ENCODE measurements at regions not wholly inside any gene's neighbourhood (a gene's known extent, or its start where the extent isn't known, plus 50 kb on each side); places are given as distances from the start of the nearest gene placed in this dataset.
"Not testable (repeated sequence)": the region's sequence is repeated elsewhere in the genome, so short reads cannot be mapped to it uniquely, and the experiment has no call there.

DNA sequence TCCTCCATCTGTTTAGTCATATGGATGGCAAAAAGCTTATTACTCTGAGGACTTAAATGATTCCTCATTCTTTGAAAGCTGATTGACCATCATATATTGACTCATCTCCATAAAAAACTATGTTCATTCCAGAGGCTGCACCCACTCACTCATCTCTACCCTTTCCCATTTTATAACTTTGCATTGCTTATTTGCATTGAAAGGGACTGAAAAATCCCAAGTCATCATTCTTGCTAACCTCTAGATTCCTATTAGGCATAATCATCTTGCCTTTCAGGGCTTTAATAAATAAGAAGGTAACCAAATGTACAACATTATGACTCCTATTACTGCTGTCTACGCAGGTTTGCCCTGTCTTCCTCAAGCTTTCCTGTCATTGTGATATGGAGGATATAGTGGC lies 1180.3 kb upstream of the B3GALT2 start:
- Histone ChIP-seq H3K27me3 (ENCODE audit: control insufficient read depth, insufficient read depth, low read length) (no peaks in the 10 kb centered on the region), H3K27ac (ENCODE audit: low read length) (no peak overlapping the region), H3K9me3 (ENCODE audit: control insufficient read depth, insufficient read depth, low read length) (no peaks in the 10 kb centered on the region), H3K4me1 (ENCODE audit: control insufficient read depth, insufficient read depth, low read length) (no peaks in the 10 kb centered on the region), H3K4me3 (ENCODE audit: low read length) (no peak overlapping the region), H3K36me3 (ENCODE audit: control insufficient read depth, insufficient read depth, low read length) (no peaks in the 10 kb centered on the region)
- Mint-ChIP-seq H3K4me3 (no peak overlapping the region), H3K4me1 (no peaks in the 10 kb centered on the region), H3K27ac (no peak overlapping the region), H3K9me3 (peaks cover 9 to 10% of the 10 kb centered on the region in 2 donors), H3K36me3 (no peaks in the 10 kb centered on the region), H3K27me3 (ENCODE audit: low read depth in 2 of 2) (no peaks in the 10 kb centered on the region)
- intact Hi-C loops (cut with micrococcal nuclease), result no loop called here
- DNase-seq (no peak), ATAC-seq (no peak)
- WGBS (ENCODE audit: insufficient coverage), result no CpG with 5 or more reads among the region's 1 CpG
- TF ChIP-seq, protein P1, sequence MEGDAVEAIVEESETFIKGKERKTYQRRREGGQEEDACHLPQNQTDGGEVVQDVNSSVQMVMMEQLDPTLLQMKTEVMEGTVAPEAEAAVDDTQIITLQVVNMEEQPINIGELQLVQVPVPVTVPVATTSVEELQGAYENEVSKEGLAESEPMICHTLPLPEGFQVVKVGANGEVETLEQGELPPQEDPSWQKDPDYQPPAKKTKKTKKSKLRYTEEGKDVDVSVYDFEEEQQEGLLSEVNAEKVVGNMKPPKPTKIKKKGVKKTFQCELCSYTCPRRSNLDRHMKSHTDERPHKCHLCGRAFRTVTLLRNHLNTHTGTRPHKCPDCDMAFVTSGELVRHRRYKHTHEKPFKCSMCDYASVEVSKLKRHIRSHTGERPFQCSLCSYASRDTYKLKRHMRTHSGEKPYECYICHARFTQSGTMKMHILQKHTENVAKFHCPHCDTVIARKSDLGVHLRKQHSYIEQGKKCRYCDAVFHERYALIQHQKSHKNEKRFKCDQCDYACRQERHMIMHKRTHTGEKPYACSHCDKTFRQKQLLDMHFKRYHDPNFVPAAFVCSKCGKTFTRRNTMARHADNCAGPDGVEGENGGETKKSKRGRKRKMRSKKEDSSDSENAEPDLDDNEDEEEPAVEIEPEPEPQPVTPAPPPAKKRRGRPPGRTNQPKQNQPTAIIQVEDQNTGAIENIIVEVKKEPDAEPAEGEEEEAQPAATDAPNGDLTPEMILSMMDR (IDR thresholded peaks at IDR 0.05), result no peak

DNA sequence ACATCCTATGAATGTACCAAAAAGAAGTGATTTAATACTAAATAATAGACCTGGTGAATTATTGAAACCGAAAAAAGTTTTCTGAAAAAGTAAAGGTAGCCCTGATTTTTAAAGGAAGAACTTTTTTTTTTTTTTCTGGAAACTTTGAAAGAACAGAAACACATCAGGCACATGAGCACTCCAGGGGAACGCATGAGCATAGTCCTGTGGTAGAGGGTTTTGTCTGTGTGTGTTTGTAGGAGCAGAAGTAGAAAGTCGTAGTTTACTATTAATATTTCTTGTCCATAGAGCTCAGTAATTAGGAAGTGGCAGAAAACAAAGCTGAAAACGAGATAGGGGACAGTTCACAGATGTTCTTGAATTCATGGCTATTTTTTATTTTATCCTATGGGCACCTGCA lies 1175.9 kb upstream of the B3GALT2 start:
- TF ChIP-seq, protein P1 (IDR thresholded peaks at IDR 0.05), result no peak
- intact Hi-C loops (cut with micrococcal nuclease), result no loop called here
- H3K4me1 Mint-ChIP-seq, result no peaks in the 10 kb centered on the region

DNA sequence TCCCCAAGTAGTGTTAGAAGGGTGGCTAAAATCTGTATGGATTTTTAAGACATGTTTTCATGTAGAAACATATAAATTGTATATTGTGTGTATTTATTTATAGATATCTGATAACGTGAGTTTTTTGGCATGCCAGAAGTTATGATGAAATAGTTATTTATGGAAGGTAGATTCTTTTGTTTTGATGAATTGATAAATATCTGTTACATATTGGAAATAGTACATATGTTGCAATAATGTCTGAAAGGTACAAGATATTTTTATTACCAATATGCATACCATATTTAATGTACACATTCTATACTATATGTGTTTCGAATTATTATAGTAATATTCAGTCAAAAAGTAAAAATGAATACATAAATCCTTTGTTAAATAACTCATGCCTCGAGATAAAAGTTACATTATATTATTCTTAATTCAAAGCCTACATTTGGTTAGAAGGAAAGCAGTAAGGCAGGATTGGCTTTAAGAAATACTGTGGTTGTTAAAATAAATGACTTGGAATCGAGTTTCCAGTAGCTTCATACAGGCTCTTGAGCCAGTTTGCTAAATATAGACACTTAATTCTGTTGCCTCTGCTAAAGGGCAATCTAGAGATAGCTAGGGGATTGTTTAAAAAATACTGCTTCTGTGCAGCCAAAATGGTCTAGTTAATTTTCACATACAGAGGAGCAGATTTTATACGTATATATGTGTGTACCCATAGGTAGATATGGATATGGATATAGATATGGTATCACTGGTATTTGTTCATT lies 1175.1 kb upstream of the B3GALT2 start:
- H3K4me1 ChIP-seq (ENCODE audit: control insufficient read depth, insufficient read depth, low read length), result no peaks in the 10 kb centered on the region
- intact Hi-C loops (cut with micrococcal nuclease), result no loop called here
- H3K9me3 ChIP-seq (ENCODE audit: control insufficient read depth, insufficient read depth, low read length), result no peaks in the 10 kb centered on the region
- H3K27ac ChIP-seq (ENCODE audit: low read length), result no peak overlapping the region
- H3K36me3 ChIP-seq (ENCODE audit: control insufficient read depth, insufficient read depth, low read length), result no peaks in the 10 kb centered on the region
- H3K27me3 ChIP-seq (ENCODE audit: control insufficient read depth, insufficient read depth, low read length), result no peaks in the 10 kb centered on the region
- peaks cover 7 to 9% of the 10 kb centered on the region in 2 donors for H3K9me3 Mint-ChIP-seq
- 46% methylated on average over 3 of the region's 5 CpGs for WGBS (ENCODE audit: insufficient coverage)
- H3K4me1 Mint-ChIP-seq, result no peaks in the 10 kb centered on the region
- DNase-seq (no peak), ATAC-seq (no peak)
- H3K4me3 Mint-ChIP-seq, result no peak overlapping the region
- H3K27ac Mint-ChIP-seq, result no peak overlapping the region
- H3K27me3 Mint-ChIP-seq (ENCODE audit: low read depth in 2 of 2), result no peaks in the 10 kb centered on the region
- no peak overlapping the region for H3K4me3 ChIP-seq (ENCODE audit: low read length)
- TF ChIP-seq, protein P1 (IDR thresholded peaks at IDR 0.05), result no peak
- H3K36me3 Mint-ChIP-seq, result no peaks in the 10 kb centered on the region

More for the DNA sequence above, 1175.9 kb upstream of the B3GALT2 start:
- WGBS (ENCODE audit: insufficient coverage), result 59% methylated on average over 4 of the region's 4 CpGs
- Mint-ChIP-seq H3K4me3 (no peak overlapping the region), H3K27ac (no peak overlapping the region), H3K36me3 (no peaks in the 10 kb centered on the region), H3K9me3 (peaks cover 6 to 10% of the 10 kb centered on the region in 2 donors), H3K27me3 (ENCODE audit: low read depth in 2 of 2) (no peaks in the 10 kb centered on the region)
- no peaks in the 10 kb centered on the region for H3K4me1 ChIP-seq (ENCODE audit: control insufficient read depth, insufficient read depth, low read length)
- H3K27ac ChIP-seq (ENCODE audit: low read length), result no peak overlapping the region
- H3K9me3 ChIP-seq (ENCODE audit: control insufficient read depth, insufficient read depth, low read length), result no peaks in the 10 kb centered on the region
- H3K27me3 ChIP-seq (ENCODE audit: control insufficient read depth, insufficient read depth, low read length), result no peaks in the 10 kb centered on the region
- no peak overlapping the region for H3K4me3 ChIP-seq (ENCODE audit: low read length)
- H3K36me3 ChIP-seq (ENCODE audit: control insufficient read depth, insufficient read depth, low read length), result no peaks in the 10 kb centered on the region
- ATAC-seq, result no peak
- no peak for DNase-seq

DNA sequence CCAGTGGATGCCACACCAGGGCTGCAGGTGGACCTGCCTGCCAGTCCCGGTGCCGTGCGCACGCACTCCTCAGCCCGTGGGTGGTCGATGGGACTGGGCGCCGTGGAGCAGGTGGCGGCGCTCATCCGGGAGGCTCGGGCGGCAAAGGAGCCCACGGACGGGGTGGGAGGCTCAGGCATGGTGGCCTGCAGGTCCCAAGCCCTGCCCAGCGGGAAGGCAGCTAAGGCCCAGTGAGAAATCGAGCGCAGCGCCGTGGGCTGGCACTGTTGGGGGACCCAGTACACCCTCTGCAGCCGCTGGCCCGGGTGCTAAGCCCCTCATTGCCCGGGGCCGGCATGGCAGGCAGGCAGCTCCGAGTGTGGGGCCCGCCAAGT lies 1171.8 kb upstream of the B3GALT2 start:
- Mint-ChIP-seq H3K4me3 (no peak overlapping the region), H3K36me3 (no peaks in the 10 kb centered on the region), H3K4me1 (no peaks in the 10 kb centered on the region), H3K27ac (no peak overlapping the region), H3K9me3 (peaks cover 9 to 10% of the 10 kb centered on the region in 2 donors), H3K27me3 (ENCODE audit: low read depth in 2 of 2) (no peaks in the 10 kb centered on the region)
- 94% methylated on average over 26 of the region's 26 CpGs for WGBS (ENCODE audit: insufficient coverage)
- Histone ChIP-seq H3K9me3 (ENCODE audit: control insufficient read depth, insufficient read depth, low read length) (no peaks in the 10 kb centered on the region), H3K27ac (ENCODE audit: low read length) (no peak overlapping the region), H3K4me1 (ENCODE audit: control insufficient read depth, insufficient read depth, low read length) (no peaks in the 10 kb centered on the region), H3K27me3 (ENCODE audit: control insufficient read depth, insufficient read depth, low read length) (no peaks in the 10 kb centered on the region), H3K36me3 (ENCODE audit: control insufficient read depth, insufficient read depth, low read length) (no peaks in the 10 kb centered on the region), H3K4me3 (ENCODE audit: low read length) (no peak overlapping the region)
- ATAC-seq (no peak), DNase-seq (no peak)
- intact Hi-C loops (cut with micrococcal nuclease), result no loop called here
- TF ChIP-seq, protein P1 (IDR thresholded peaks at IDR 0.05), result no peak

DNA sequence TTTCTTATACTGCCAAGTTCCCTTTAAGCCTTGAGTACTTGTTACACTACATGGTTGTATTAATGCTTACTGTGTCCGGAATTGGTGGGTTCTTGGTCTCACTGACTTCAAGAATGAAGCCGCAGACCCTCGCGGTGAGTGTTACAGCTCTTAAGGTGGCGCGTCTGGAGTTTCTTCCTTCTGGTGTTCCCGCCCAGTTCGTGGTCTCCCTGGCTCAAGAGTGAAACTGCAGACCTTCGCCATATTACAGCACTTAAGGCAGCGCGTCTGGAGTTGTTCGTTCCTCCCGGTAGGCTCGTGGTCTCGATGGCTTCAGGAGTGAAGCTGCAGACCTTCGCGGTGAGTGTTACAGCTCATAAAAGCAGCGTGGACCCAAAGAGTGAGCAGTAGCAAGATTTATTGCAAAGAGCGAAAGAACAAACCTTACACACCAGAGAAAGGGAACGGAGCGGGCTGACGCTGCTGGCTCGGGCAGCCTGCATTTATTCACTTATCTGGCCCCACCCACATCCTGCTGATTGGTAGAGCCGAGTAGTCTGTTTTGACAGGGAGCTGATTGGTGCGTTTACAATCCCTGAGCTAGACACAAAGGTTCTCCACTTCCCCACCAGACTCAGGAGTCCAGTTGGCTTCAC lies 1171.3 kb upstream of the B3GALT2 start:
- H3K4me3 ChIP-seq (ENCODE audit: low read length); H3K27ac ChIP-seq (ENCODE audit: low read length); H3K27me3 Mint-ChIP-seq (ENCODE audit: low read depth in 2 of 2); H3K4me1 ChIP-seq (ENCODE audit: control insufficient read depth, insufficient read depth, low read length); H3K4me1 Mint-ChIP-seq; H3K27ac Mint-ChIP-seq; H3K36me3 ChIP-seq (ENCODE audit: control insufficient read depth, insufficient read depth, low read length); H3K4me3 Mint-ChIP-seq; DNase-seq; H3K36me3 Mint-ChIP-seq; intact Hi-C loops (cut with micrococcal nuclease); H3K9me3 ChIP-seq (ENCODE audit: control insufficient read depth, insufficient read depth, low read length); H3K27me3 ChIP-seq (ENCODE audit: control insufficient read depth, insufficient read depth, low read length); ATAC-seq: not testable (repeated sequence)
- 93% methylated on average over 25 of the region's 25 CpGs for WGBS (ENCODE audit: insufficient coverage)
- H3K9me3 Mint-ChIP-seq, result peaks cover 12 to 13% of the 10 kb centered on the region in 2 donors

Measured in natural killer cell (primary cell).